ENCODE measurements at regions not wholly inside any gene's neighbourhood (a gene's known extent, or its start where the extent isn't known, plus 50 kb on each side); places are given as distances from the start of the nearest gene placed in this dataset.

- DNase-seq (ENCODE audit: low spot score), result no peak
These were observed 151.7 kb upstream of the CPEB2 start for GRCh38 chr4:14850455-14851097.

- DNase-seq (ENCODE audit: low spot score), result no peak
These were observed 148.9 kb upstream of the CPEB2 start for GRCh38 chr4:14853176-14853943.

GRCh38 chr4:14855719-14856061 is 146.6 kb upstream of the CPEB2 start:
- DNase-seq (ENCODE audit: low spot score), result no peak

GRCh38 chr4:14856062-14856933 is 146.0 kb upstream of the CPEB2 start:
- DNase-seq (ENCODE audit: low spot score), result no peak

- DNase-seq (ENCODE audit: low spot score), result no peak
These were observed 145.4 kb upstream of the CPEB2 start for GRCh38 chr4:14856934-14857235.

- DNase-seq (ENCODE audit: low spot score), result no peak
These were observed 144.8 kb upstream of the CPEB2 start for GRCh38 chr4:14857475-14857874.

- DNase-seq (ENCODE audit: low spot score), result no peak
These were observed 144.3 kb upstream of the CPEB2 start for GRCh38 chr4:14857981-14858380.

- no peak for DNase-seq (ENCODE audit: low spot score)
These were observed 139.4 kb upstream of the CPEB2 start for GRCh38 chr4:14862891-14863290.

GRCh38 chr4:14863418-14864364 is 138.6 kb upstream of the CPEB2 start:
- no peak for DNase-seq (ENCODE audit: low spot score)

GRCh38 chr4:14864365-14865030 is 137.8 kb upstream of the CPEB2 start:
- no peak for DNase-seq (ENCODE audit: low spot score)

GRCh38 chr4:14865031-14865366 is 137.3 kb upstream of the CPEB2 start:
- no peak for DNase-seq (ENCODE audit: low spot score)

GRCh38 chr4:14865804-14866203 is 136.5 kb upstream of the CPEB2 start:
- DNase-seq (ENCODE audit: low spot score), result no peak

GRCh38 chr4:14867847-14868246 is 134.4 kb upstream of the CPEB2 start:
- DNase-seq (ENCODE audit: low spot score), result no peak

GRCh38 chr4:14868426-14869395 is 133.6 kb upstream of the CPEB2 start:
- no peak for DNase-seq (ENCODE audit: low spot score)

GRCh38 chr4:14871676-14872430 is 130.4 kb upstream of the CPEB2 start:
- DNase-seq (ENCODE audit: low spot score), result no peak

GRCh38 chr4:14874990-14875389 is 127.3 kb upstream of the CPEB2 start:
- no peak for DNase-seq (ENCODE audit: low spot score)

- DNase-seq (ENCODE audit: low spot score), result no peak
These were observed 124.7 kb upstream of the CPEB2 start for GRCh38 chr4:14877246-14878225.

- no peak for DNase-seq (ENCODE audit: low spot score)
These were observed 123.6 kb upstream of the CPEB2 start for GRCh38 chr4:14878681-14879080.
